SK-N-SH treated with all-trans-retinoic acid at 6 μM for 48 hours (cell line): ENCODE measurements at regions not wholly inside any gene's neighbourhood (a gene's known extent, or its start where the extent isn't known, plus 50 kb on each side); places are given as distances from the start of the nearest gene placed in this dataset.

Experiments
- ATAC-seq: fragments of 200-7000 bp; cut with Tn5 transposase; 3 replicates; pipeline ENCODE4 v1.9.1; 2020; ENCODE audit warnings: mild to moderate bottlenecking, moderate library complexity
- ARNTL ChIP-seq: fragments of 450-650 bp; formaldehyde crosslinking; IDR thresholded peaks from 2 replicates; pipeline ENCODE4 v1.5.0; 2020; ENCODE audit warnings: low read depth, mild to moderate bottlenecking, moderate library complexity, borderline replicate concordance
- BACH2 ChIP-seq: fragments of 250-450 bp; sonication (Bioruptor Pico); IDR thresholded peaks from 2 replicates; pipeline ENCODE4 v1.9.0; 2021; ENCODE audit warnings: mild to moderate bottlenecking, borderline replicate concordance
- CREB5 ChIP-seq: fragments of 250-450 bp; sonication (Bioruptor Pico); IDR thresholded peaks from 2 replicates; pipeline ENCODE4 v1.5.1; 2020; ENCODE audit warnings: low read depth, mild to moderate bottlenecking, moderate library complexity
- CSDC2 ChIP-seq: fragments of 250-450 bp; sonication (Bioruptor Pico); IDR thresholded peaks from 2 replicates; pipeline ENCODE4 v1.5.0; 2020; ENCODE audit warnings: mild to moderate bottlenecking, moderate library complexity
- CSRNP3 ChIP-seq: fragments of 250-450 bp; sonication (Bioruptor Pico); IDR thresholded peaks from 2 replicates; pipeline ENCODE4 v1.5.1; 2021; ENCODE audit warnings: mild to moderate bottlenecking, moderate library complexity
- GLIS3 ChIP-seq: fragments of 250-450 bp; sonication (Bioruptor Pico); IDR thresholded peaks from 2 replicates; pipeline ENCODE4 v1.5.0; 2020; ENCODE audit warnings: mild to moderate bottlenecking, moderate library complexity
- ISL1 ChIP-seq: fragments of 250-450 bp; sonication (Bioruptor Pico); IDR thresholded peaks from 2 replicates; pipeline ENCODE4 v2.1.2; 2022; ENCODE audit warnings: mild to moderate bottlenecking, moderate library complexity
- OSR1 ChIP-seq: fragments of 250-450 bp; sonication (Bioruptor Pico); IDR thresholded peaks from 2 replicates; pipeline ENCODE4 v1.8.0; 2022; ENCODE audit warnings: moderate library complexity, mild to moderate bottlenecking, inconsistent platforms
- PATZ1 ChIP-seq: fragments of 250-450 bp; sonication (Bioruptor Pico); IDR thresholded peaks from 2 replicates; pipeline ENCODE4 v1.8.0; 2020; ENCODE audit warnings: mild to moderate bottlenecking, moderate library complexity, borderline replicate concordance
- PPARA ChIP-seq: fragments of 250-450 bp; sonication (Bioruptor Pico); IDR thresholded peaks from 2 replicates; pipeline ENCODE4 v1.5.0; 2020; ENCODE audit warnings: mild to moderate bottlenecking, borderline replicate concordance
- RARB ChIP-seq: fragments of 250-450 bp; sonication (Bioruptor Pico); IDR thresholded peaks from 2 replicates; pipeline ENCODE4 v1.8.0; 2021; ENCODE audit warnings: mild to moderate bottlenecking, moderate library complexity
- SNAI2 ChIP-seq: fragments of 250-450 bp; sonication (Bioruptor Pico); IDR thresholded peaks from 2 replicates; pipeline ENCODE4 v1.5.0; 2020; ENCODE audit warnings: mild to moderate bottlenecking, moderate library complexity
- TCF4 ChIP-seq: fragments of 250-450 bp; sonication (Bioruptor Pico); IDR thresholded peaks from 2 replicates; pipeline ENCODE4 v1.8.0; 2021; ENCODE audit warnings: mild to moderate bottlenecking, moderate library complexity, borderline replicate concordance
- TOX ChIP-seq: fragments of 250-450 bp; sonication (Bioruptor Pico); IDR thresholded peaks from 2 replicates; pipeline ENCODE4 v1.8.0; 2021; ENCODE audit warnings: mild to moderate bottlenecking, moderate library complexity, borderline replicate concordance
- ZFP3 ChIP-seq: fragments of 250-450 bp; sonication (Bioruptor Pico); IDR thresholded peaks from 2 replicates; pipeline ENCODE4 v1.5.0; 2020; ENCODE audit warnings: mild to moderate bottlenecking, moderate library complexity
- ZFP30 ChIP-seq: fragments of 450-650 bp; formaldehyde crosslinking; IDR thresholded peaks from 2 replicates; pipeline ENCODE4 v1.5.0; 2022; ENCODE audit warnings: mild to moderate bottlenecking, moderate library complexity
- ZNF565 ChIP-seq: fragments of 450-650 bp; formaldehyde crosslinking; conservative IDR thresholded peaks from 2 replicates; pipeline ENCODE4 v1.5.0; 2020; ENCODE audit warnings: low read depth, mild to moderate bottlenecking, moderate library complexity
- ZNF70 ChIP-seq: fragments of 450-650 bp; formaldehyde crosslinking; IDR thresholded peaks from 2 replicates; pipeline ENCODE4 v1.5.0; 2020; ENCODE audit warnings: mild to moderate bottlenecking, moderate library complexity
- ZNF8 ChIP-seq: fragments of 450-650 bp; formaldehyde crosslinking; IDR thresholded peaks from 2 replicates; pipeline ENCODE4 v1.5.0; 2020; ENCODE audit warnings: mild to moderate bottlenecking, moderate library complexity
- TF ChIP-seq, protein P1 (sequence below): fragments of 250-450 bp; sonication (Bioruptor Pico); IDR thresholded peaks from 2 replicates; pipeline ENCODE4 v1.8.0; 2021; ENCODE audit warnings: low read depth, mild to moderate bottlenecking, moderate library complexity, borderline replicate concordance
- TF ChIP-seq, protein P2 (sequence below): fragments of 250-450 bp; sonication (Bioruptor Pico); IDR thresholded peaks from 2 replicates; pipeline ENCODE4 v1.5.0; 2020; ENCODE audit warnings: mild to moderate bottlenecking, moderate library complexity

DNA sequence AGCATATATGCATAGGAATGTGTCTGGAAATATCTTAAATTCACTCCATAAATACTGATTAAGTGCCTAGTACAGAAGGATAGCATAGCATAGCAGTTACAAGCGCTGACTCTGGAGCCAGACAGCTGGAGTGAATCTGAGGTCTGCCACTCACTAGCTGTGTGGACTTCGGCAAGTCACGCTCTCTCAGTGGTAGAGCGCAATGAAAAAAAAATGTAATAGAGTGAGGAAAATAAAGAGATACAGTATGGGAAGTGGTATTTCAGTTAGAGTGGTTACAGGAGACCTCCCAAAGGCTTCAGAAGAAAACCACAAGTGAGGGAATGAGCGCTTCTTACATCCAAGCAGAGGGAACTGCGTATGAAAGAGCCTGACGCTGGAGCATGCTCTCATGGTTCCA, 338.9 kb upstream of the PRMT6 start:
- TF ChIP-seq ZNF70 = no peak
- TF ChIP-seq PPARA (CRISPR knock-in tag) = no peak
- TF ChIP-seq, protein P1, sequence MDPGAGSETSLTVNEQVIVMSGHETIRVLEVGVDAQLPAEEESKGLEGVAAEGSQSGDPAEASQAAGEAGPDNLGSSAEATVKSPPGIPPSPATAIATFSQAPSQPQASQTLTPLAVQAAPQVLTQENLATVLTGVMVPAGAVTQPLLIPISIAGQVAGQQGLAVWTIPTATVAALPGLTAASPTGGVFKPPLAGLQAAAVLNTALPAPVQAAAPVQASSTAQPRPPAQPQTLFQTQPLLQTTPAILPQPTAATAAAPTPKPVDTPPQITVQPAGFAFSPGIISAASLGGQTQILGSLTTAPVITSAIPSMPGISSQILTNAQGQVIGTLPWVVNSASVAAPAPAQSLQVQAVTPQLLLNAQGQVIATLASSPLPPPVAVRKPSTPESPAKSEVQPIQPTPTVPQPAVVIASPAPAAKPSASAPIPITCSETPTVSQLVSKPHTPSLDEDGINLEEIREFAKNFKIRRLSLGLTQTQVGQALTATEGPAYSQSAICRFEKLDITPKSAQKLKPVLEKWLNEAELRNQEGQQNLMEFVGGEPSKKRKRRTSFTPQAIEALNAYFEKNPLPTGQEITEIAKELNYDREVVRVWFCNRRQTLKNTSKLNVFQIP (CRISPR knock-in tag) = no peak
- no peak for TF ChIP-seq TCF4
- TF ChIP-seq, all 23 proteins: peak for 0
- no peak for ATAC-seq

- no peak for ATAC-seq
Measured at GRCh38 chr1:106721790-106722189, 334.7 kb upstream of the PRMT6 start.

GRCh38 chr1:106722466-106722865, 334.0 kb upstream of the PRMT6 start:
- no peak for TF ChIP-seq TCF4
- TF ChIP-seq ZNF70 = no peak
- TF ChIP-seq ZFP3 = no peak
- no peak for TF ChIP-seq TOX
- TF ChIP-seq CSRNP3 (CRISPR knock-in tag) = no peak
- TF ChIP-seq PPARA (CRISPR knock-in tag) = no peak
- TF ChIP-seq ISL1 (CRISPR knock-in tag) = no peak
- TF ChIP-seq BACH2 (CRISPR knock-in tag) = no peak
- TF ChIP-seq, protein P1 (CRISPR knock-in tag) = no peak
- no peak for TF ChIP-seq PATZ1
- TF ChIP-seq SNAI2 (CRISPR knock-in tag) = no peak
- no peak for TF ChIP-seq ZNF8 (CRISPR knock-in tag)
- TF ChIP-seq, protein P2, sequence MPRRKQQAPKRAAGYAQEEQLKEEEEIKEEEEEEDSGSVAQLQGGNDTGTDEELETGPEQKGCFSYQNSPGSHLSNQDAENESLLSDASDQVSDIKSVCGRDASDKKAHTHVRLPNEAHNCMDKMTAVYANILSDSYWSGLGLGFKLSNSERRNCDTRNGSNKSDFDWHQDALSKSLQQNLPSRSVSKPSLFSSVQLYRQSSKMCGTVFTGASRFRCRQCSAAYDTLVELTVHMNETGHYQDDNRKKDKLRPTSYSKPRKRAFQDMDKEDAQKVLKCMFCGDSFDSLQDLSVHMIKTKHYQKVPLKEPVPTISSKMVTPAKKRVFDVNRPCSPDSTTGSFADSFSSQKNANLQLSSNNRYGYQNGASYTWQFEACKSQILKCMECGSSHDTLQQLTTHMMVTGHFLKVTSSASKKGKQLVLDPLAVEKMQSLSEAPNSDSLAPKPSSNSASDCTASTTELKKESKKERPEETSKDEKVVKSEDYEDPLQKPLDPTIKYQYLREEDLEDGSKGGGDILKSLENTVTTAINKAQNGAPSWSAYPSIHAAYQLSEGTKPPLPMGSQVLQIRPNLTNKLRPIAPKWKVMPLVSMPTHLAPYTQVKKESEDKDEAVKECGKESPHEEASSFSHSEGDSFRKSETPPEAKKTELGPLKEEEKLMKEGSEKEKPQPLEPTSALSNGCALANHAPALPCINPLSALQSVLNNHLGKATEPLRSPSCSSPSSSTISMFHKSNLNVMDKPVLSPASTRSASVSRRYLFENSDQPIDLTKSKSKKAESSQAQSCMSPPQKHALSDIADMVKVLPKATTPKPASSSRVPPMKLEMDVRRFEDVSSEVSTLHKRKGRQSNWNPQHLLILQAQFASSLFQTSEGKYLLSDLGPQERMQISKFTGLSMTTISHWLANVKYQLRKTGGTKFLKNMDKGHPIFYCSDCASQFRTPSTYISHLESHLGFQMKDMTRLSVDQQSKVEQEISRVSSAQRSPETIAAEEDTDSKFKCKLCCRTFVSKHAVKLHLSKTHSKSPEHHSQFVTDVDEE (CRISPR knock-in tag) = no peak
- TF ChIP-seq ZFP30 = no peak
- TF ChIP-seq RARB (CRISPR knock-in tag) = no peak
- ATAC-seq = no peak

More at GRCh38 chr1:106721790-106722189, 334.7 kb upstream of the PRMT6 start:
- TF ChIP-seq PATZ1 (no peak), ZNF8 (CRISPR knock-in tag) (no peak), CREB5 (CRISPR knock-in tag) (no peak), CSDC2 (no peak), SNAI2 (CRISPR knock-in tag) (no peak), OSR1 (CRISPR knock-in tag) (no peak), ISL1 (CRISPR knock-in tag) (no peak), ZNF70 (no peak), TOX (no peak), TCF4 (no peak), PPARA (CRISPR knock-in tag) (no peak), GLIS3 (CRISPR knock-in tag) (no peak), ZFP30 (no peak), RARB (CRISPR knock-in tag) (no peak), ZNF565 (CRISPR knock-in tag) (no peak), ARNTL (CRISPR knock-in tag) (no peak), BACH2 (CRISPR knock-in tag) (no peak)
